CD4-positive, alpha-beta memory T cell (primary cell): ENCODE measurements at regions not wholly inside any gene's neighbourhood (a gene's known extent, or its start where the extent isn't known, plus 50 kb on each side); places are given as distances from the start of the nearest gene placed in this dataset.

Source experiments
- CTCF ChIA-PET: fragments of 350-600 bp; sonication (Branson Sonifier 250); formaldehyde crosslinking; loops from one replicate; lab custom pipeline; 2021; ENCODE audit warnings: inconsistent platforms; ENCODE audit not compliant: partially characterized antibody; lab: Charles Lee
- POLR2A ChIA-PET: fragments of 350-600 bp; sonication (Branson Sonifier 250); formaldehyde crosslinking; loops from one replicate; lab custom pipeline; 2021; ENCODE audit not compliant: partially characterized antibody; lab: Charles Lee
- DNase-seq, 5 donors: peaks; one replicate each; pipeline versions ENCODE4 v3.0.0 to v3.0.0-alpha.2; 2020 to 2022; ENCODE audit warnings: mixed read lengths in 1 of 5
- H3K27ac ChIP-seq: one replicate; pipeline ENCODE4 v1.7.0; 2013; ENCODE audit warnings: low read depth, low read length
- H3K27me3 ChIP-seq: 2 replicates; pipeline ENCODE4 v1.7.0; 2013; ENCODE audit warnings: mild to moderate bottlenecking, low read length, moderate library complexity; ENCODE audit not compliant: insufficient read depth
- H3K36me3 ChIP-seq: 2 replicates; pipeline ENCODE4 v1.7.0; 2013; ENCODE audit warnings: mild to moderate bottlenecking, low read length, moderate library complexity; ENCODE audit not compliant: insufficient read depth
- H3K4me1 ChIP-seq: 2 replicates; pipeline ENCODE4 v1.7.0; 2013; ENCODE audit warnings: mild to moderate bottlenecking, low read length, moderate library complexity; ENCODE audit not compliant: insufficient read depth
- H3K4me3 ChIP-seq, 2 donors: one replicate each; pipeline ENCODE4 v1.7.0; 2013; ENCODE audit warnings: low read length in 2 of 2, mild to moderate bottlenecking in 1 of 2
- H3K9me3 ChIP-seq, 2 donors: one replicate each; pipeline ENCODE4 v1.7.0; 2013; ENCODE audit warnings: low read length in 2 of 2, control low read depth in 1 of 2; ENCODE audit not compliant: control insufficient read depth in 1 of 2
- H3K27ac Mint-ChIP-seq, 7 donors: one replicate each; pipeline ENCODE4 v1.8.0; 2020 to 2021; ENCODE audit warnings: mixed read lengths in 7 of 7, mild to moderate bottlenecking in 6 of 7, inconsistent platforms in 3 of 7, moderate library complexity in 3 of 7
- H3K27me3 Mint-ChIP-seq, 2 donors: one replicate each; pipeline ENCODE4 v1.8.0; 2020 to 2021; ENCODE audit warnings: mixed read lengths in 2 of 2
- H3K36me3 Mint-ChIP-seq, 2 donors: one replicate each; pipeline ENCODE4 v1.8.0; 2020 to 2021; ENCODE audit warnings: mixed read lengths in 2 of 2, inconsistent platforms in 1 of 2, mild to moderate bottlenecking in 1 of 2
- H3K4me1 Mint-ChIP-seq, 4 donors: one replicate each; pipeline ENCODE4 v1.8.0; 2020 to 2021; ENCODE audit warnings: mixed read lengths in 4 of 4, mild to moderate bottlenecking in 1 of 4
- H3K4me3 Mint-ChIP-seq, 8 donors: one replicate each; pipeline ENCODE4 v1.8.0; 2020 to 2021; ENCODE audit warnings: mixed read lengths in 8 of 8, mild to moderate bottlenecking in 7 of 8, moderate library complexity in 6 of 8, inconsistent platforms in 3 of 8
- H3K9me3 Mint-ChIP-seq, 8 donors: one replicate each; pipeline ENCODE4 v1.8.0; 2020 to 2021; ENCODE audit warnings: mixed read lengths in 8 of 8, mild to moderate bottlenecking in 5 of 8, inconsistent platforms in 3 of 8, moderate library complexity in 1 of 8
- intact Hi-C: fragments of 100-400 bp; cut with micrococcal nuclease; formaldehyde crosslinking; loops from one replicate; pipeline ENCODE4 v1.15.1; 2023

DNA sequence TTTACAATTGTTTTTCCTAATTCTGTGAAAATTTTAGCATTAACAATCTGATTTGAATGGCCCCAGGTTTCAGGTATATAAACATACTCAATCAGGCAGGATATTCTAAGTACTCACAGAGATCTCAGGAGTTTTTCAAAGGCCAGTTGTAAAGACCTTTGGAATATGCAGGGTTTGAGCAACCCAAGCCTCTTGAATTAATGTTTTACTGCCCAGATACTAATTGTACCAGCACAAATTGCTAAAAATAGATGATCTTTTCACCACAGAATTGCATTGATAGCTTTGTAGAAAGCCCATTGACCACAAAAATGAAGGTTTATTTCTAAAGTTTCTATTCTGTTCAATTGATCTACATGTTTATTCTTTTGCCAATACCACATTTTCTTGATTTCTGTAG, 186.5 kb downstream of the OSTF1 start:
- Histone ChIP-seq H3K9me3 (no peaks in the 10 kb centered on the region), H3K27me3 (no peaks in the 10 kb centered on the region), H3K27ac (no peak overlapping the region), H3K4me1 (no peaks in the 10 kb centered on the region), H3K4me3 (no peak overlapping the region), H3K36me3 (no peaks in the 10 kb centered on the region)
- Mint-ChIP-seq H3K27me3 (no peaks in the 10 kb centered on the region), H3K4me1 (no peaks in the 10 kb centered on the region), H3K4me3 (no peak overlapping the region), H3K36me3 (peaks cover 5 to 6% of the 10 kb centered on the region in 2 donors), H3K9me3 (peaks cover 3 to 28% (median 20%) of the 10 kb centered on the region in 8 donors), H3K27ac (no peak overlapping the region)
- no peak for DNase-seq
- POLR2A ChIA-PET, result no interaction called here
- CTCF ChIA-PET, result interaction anchor here (0.7 to 1.4 kb wide), 2 partner anchors 9 to 43 kb away, joined by 3 to 5 read pairs; no protein-coding TSS in a partner anchor
- intact Hi-C loops, result no loop called here

DNA sequence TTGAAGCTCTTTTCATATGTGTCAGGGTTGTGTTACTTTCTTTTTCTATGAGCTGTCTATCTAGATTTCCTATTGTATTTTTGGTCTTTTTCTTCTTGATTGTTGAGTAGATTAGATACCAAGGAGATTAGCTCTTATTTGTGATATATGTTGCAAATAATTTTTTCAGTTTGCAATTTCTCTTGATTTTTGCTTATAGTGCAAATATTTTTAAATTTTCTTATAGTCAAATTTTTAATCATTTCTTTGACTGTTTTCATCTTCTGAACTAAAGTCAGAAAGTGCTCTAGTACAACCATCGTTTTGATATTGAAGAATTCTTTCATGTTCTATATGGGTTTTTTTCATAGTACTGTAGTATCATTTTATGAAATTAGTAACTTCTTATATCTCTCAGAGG, 193.7 kb downstream of the OSTF1 start:
- H3K4me3 Mint-ChIP-seq, result no peak overlapping the region
- Histone ChIP-seq H3K36me3 (no peaks in the 10 kb centered on the region), H3K27me3 (no peaks in the 10 kb centered on the region), H3K4me1 (no peaks in the 10 kb centered on the region), H3K4me3 (no peak overlapping the region), H3K9me3 (no peaks in the 10 kb centered on the region), H3K27ac (no peak overlapping the region)
- DNase-seq, result no peak
- peaks cover 0 to 1% (median 0%) of the 10 kb centered on the region in 4 donors for H3K4me1 Mint-ChIP-seq
- intact Hi-C loops, result no loop called here
- H3K9me3 Mint-ChIP-seq, result peaks cover 2 to 36% (median 21%) of the 10 kb centered on the region in 8 donors
- ChIA-PET POLR2A (no interaction called here), CTCF (no interaction called here)
- H3K27ac Mint-ChIP-seq, result no peak overlapping the region
- H3K36me3 Mint-ChIP-seq, result peaks cover 6 to 11% of the 10 kb centered on the region in 2 donors
- no peaks in the 10 kb centered on the region for H3K27me3 Mint-ChIP-seq

DNA sequence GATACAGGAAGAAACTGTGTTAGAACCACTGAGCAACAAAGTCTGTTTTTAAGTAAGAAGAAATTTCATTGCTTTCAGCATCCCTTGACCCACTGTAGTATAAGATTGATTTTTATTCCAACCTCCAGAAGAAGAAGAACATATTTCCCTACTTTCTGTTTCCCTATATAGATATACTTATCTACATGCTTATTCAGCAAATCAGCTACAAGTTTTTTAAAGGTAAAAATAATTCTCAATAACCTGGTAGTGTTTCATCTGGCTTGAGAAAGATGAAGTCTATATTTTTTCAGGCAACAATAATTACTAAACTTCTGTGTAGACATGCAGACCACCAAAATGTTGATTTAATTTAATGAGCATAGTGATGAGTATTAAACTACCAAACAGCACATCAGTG, 201.0 kb downstream of the OSTF1 start:
- CTCF ChIA-PET, result no interaction called here
- no peaks in the 10 kb centered on the region for H3K4me1 ChIP-seq
- H3K36me3 ChIP-seq, result no peaks in the 10 kb centered on the region
- H3K4me3 Mint-ChIP-seq, result no peak overlapping the region
- no peaks in the 10 kb centered on the region for H3K9me3 ChIP-seq
- H3K27me3 ChIP-seq, result no peaks in the 10 kb centered on the region
- no peaks in the 10 kb centered on the region for H3K4me1 Mint-ChIP-seq
- H3K27me3 Mint-ChIP-seq, result no peaks in the 10 kb centered on the region
- H3K9me3 Mint-ChIP-seq, result peaks cover 5 to 29% (median 20%) of the 10 kb centered on the region in 8 donors
- peaks cover 2 to 11% of the 10 kb centered on the region in 2 donors for H3K36me3 Mint-ChIP-seq
- H3K4me3 ChIP-seq, result no peak overlapping the region
- DNase-seq, result no peak
- POLR2A ChIA-PET, result no interaction called here
- intact Hi-C loops, result no loop called here
- no peak overlapping the region for H3K27ac Mint-ChIP-seq
- no peak overlapping the region for H3K27ac ChIP-seq

DNA sequence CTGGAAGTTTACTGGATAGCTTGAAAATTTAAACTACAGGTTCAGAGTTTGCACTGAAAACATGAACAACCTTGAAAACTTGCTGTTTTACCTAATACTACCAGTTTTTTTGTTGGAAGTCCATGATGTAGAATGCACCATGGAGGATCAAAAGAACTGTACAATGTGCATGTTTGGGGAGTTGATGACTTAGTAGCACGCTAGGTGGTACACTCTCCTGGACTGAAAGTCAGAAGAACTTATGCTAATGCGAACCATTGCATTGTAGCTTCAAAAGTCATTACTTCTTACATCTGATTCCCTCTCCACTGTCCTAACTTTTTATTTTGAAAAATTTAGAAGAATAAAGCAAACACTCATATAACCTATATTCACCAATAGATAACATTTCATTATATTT, 211.0 kb downstream of the OSTF1 start:
- H3K36me3 ChIP-seq, result no peaks in the 10 kb centered on the region
- POLR2A ChIA-PET, result no interaction called here
- no peaks in the 10 kb centered on the region for H3K4me1 ChIP-seq
- CTCF ChIA-PET, result no interaction called here
- Mint-ChIP-seq H3K4me1 (no peaks in the 10 kb centered on the region), H3K36me3 (no peaks in the 10 kb centered on the region), H3K9me3 (peaks cover 0 to 5% (median 0%) of the 10 kb centered on the region in 8 donors), H3K27ac (no peak overlapping the region), H3K4me3 (no peak overlapping the region), H3K27me3 (no peaks in the 10 kb centered on the region)
- no peak overlapping the region for H3K4me3 ChIP-seq
- intact Hi-C loops, result no loop called here
- no peaks in the 10 kb centered on the region for H3K27me3 ChIP-seq
- H3K9me3 ChIP-seq, result no peaks in the 10 kb centered on the region
- DNase-seq, result no peak
- no peak overlapping the region for H3K27ac ChIP-seq

DNA sequence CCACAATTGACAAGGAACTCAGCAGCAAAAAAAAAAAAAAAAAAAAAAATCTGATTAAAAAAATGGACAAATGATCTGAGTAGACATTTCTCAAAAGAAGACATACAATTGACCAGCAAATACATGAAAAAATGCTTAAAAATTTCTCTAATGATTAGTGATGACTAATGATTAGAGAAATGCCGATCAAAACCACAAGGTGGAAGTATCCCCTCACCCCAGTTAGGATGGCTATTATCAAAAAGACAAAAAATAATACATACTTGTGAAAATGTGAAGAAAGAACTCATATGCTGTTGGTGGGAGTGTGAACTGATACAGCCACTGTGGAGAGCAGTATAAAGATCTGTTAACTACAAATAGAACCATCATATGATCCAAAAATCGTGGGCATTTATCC, 245.3 kb downstream of the OSTF1 start:
- Histone ChIP-seq H3K27ac (no peak overlapping the region), H3K4me3 (no peak overlapping the region), H3K9me3 (no peaks in the 10 kb centered on the region), H3K4me1 (no peaks in the 10 kb centered on the region), H3K27me3 (no peaks in the 10 kb centered on the region), H3K36me3 (no peaks in the 10 kb centered on the region)
- CTCF ChIA-PET, result interaction anchor here (0.7 kb wide), 1 partner anchor 320 kb away, joined by 4 read pairs; no protein-coding TSS in a partner anchor
- POLR2A ChIA-PET, result no interaction called here
- DNase-seq, result no peak
- H3K4me3 Mint-ChIP-seq, result no peak overlapping the region
- no peaks in the 10 kb centered on the region for H3K4me1 Mint-ChIP-seq
- intact Hi-C loops, result no loop called here
- H3K27me3 Mint-ChIP-seq, result no peaks in the 10 kb centered on the region
- H3K9me3 Mint-ChIP-seq, result peaks cover 11 to 45% (median 34%) of the 10 kb centered on the region in 8 donors
- H3K36me3 Mint-ChIP-seq, result no peaks in the 10 kb centered on the region
- H3K27ac Mint-ChIP-seq, result no peak overlapping the region

DNA sequence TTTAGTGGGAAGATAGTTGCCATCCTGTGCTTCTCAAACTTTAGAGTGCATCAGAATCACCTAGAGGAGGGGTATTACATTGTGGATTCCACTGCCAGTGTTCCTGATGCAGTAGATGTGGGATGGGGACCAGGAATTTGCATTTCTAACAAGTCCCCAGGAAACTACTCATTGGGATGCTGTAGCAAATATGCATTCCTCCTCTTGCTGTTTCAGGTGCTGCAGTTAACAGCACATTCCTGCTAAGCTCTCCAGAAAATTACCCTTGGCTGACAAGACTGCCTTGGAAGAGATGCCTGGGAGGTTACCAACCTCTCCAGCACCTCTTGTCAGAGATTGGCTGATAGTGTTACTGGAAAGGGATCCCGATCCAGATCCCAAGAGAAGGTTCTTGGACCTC, 270.5 kb downstream of the OSTF1 start:
- H3K9me3 ChIP-seq, result no peaks in the 10 kb centered on the region
- intact Hi-C loops, result no loop called here
- H3K27me3 ChIP-seq, result no peaks in the 10 kb centered on the region
- peaks cover 4 to 26% (median 20%) of the 10 kb centered on the region in 8 donors for H3K9me3 Mint-ChIP-seq
- no peaks in the 10 kb centered on the region for H3K4me1 Mint-ChIP-seq
- no peak for DNase-seq
- H3K27ac Mint-ChIP-seq, result no peak overlapping the region
- ChIA-PET POLR2A (no interaction called here), CTCF (no interaction called here)
- H3K27me3 Mint-ChIP-seq, result no peaks in the 10 kb centered on the region
- no peak overlapping the region for H3K4me3 ChIP-seq
- H3K27ac ChIP-seq, result no peak overlapping the region
- no peak overlapping the region for H3K4me3 Mint-ChIP-seq
- H3K4me1 ChIP-seq, result no peaks in the 10 kb centered on the region
- no peaks in the 10 kb centered on the region for H3K36me3 ChIP-seq
- no peaks in the 10 kb centered on the region for H3K36me3 Mint-ChIP-seq

DNA sequence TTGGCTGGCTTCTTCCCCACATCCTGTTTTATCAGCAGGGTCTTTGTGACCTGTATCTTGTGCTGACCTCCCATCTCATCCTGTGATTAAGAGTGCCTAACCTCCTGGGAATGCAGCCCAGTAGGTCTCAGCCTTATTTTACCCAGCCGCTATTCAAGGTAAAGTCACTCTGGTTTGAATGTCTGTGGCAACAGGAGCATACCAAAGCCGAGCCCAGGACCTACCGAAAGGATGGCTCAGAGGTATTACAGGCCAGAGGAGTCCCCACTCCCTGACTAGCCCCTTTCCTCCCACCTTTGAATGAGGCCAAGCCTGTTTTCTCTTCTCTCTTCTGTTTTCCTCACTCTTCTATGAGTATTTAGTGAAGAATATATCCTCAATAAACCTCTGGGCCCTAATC, 271.3 kb downstream of the OSTF1 start:
- H3K27ac ChIP-seq, result no peak overlapping the region
- H3K4me1 ChIP-seq, result no peaks in the 10 kb centered on the region
- no peak overlapping the region for H3K4me3 ChIP-seq
- no peaks in the 10 kb centered on the region for H3K9me3 ChIP-seq
- Mint-ChIP-seq H3K36me3 (no peaks in the 10 kb centered on the region), H3K9me3 (peaks cover 4 to 34% (median 24%) of the 10 kb centered on the region in 8 donors), H3K27me3 (no peaks in the 10 kb centered on the region), H3K4me3 (no peak overlapping the region), H3K27ac (no peak overlapping the region), H3K4me1 (no peaks in the 10 kb centered on the region)
- CTCF ChIA-PET, result no interaction called here
- no peaks in the 10 kb centered on the region for H3K36me3 ChIP-seq
- DNase-seq, result no peak
- intact Hi-C loops, result no loop called here
- H3K27me3 ChIP-seq, result no peaks in the 10 kb centered on the region
- POLR2A ChIA-PET, result no interaction called here

DNA sequence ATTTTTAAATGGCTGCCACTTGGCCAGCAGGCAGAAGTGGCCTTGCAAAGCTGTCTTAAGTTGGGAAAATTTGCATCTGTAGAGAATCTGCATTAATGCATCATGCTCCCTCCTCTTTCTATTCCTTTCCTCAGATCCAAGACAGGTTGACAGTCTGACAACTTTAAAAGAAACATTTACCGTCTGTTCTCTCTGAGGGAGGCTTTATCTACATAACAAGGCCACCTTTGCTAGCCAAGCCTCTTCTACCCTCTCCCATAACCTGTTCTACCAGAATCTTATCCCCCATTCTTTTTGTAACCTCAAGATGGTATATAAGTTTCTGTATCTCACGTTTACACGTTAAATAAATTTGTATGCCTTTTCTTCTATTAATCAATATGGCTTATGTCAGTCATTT, 271.9 kb downstream of the OSTF1 start:
- no peak overlapping the region for H3K27ac Mint-ChIP-seq
- peaks cover 4 to 40% (median 25%) of the 10 kb centered on the region in 8 donors for H3K9me3 Mint-ChIP-seq
- H3K4me3 Mint-ChIP-seq, result no peak overlapping the region
- no peak for DNase-seq
- H3K9me3 ChIP-seq, result no peaks in the 10 kb centered on the region
- H3K27me3 ChIP-seq, result no peaks in the 10 kb centered on the region
- intact Hi-C loops, result no loop called here
- no peaks in the 10 kb centered on the region for H3K27me3 Mint-ChIP-seq
- no peak overlapping the region for H3K4me3 ChIP-seq
- H3K4me1 ChIP-seq, result no peaks in the 10 kb centered on the region
- no peak overlapping the region for H3K27ac ChIP-seq
- no peaks in the 10 kb centered on the region for H3K36me3 ChIP-seq
- POLR2A ChIA-PET, result no interaction called here
- no peaks in the 10 kb centered on the region for H3K4me1 Mint-ChIP-seq
- CTCF ChIA-PET, result no interaction called here
- no peaks in the 10 kb centered on the region for H3K36me3 Mint-ChIP-seq
